Cardiac fibroblast (primary cell): ENCODE measurements at regions not wholly inside any gene's neighbourhood (a gene's known extent, or its start where the extent isn't known, plus 50 kb on each side); places are given as distances from the start of the nearest gene placed in this dataset.
"Not testable (repeated sequence)": the region's sequence is repeated elsewhere in the genome, so short reads cannot be mapped to it uniquely, and the experiment has no call there.

Source experiments
- DNase-seq, 2 donors: peaks; one replicate each; pipeline versions ENCODE4 v3.0.0 to v3.0.0-alpha.2; 2010; ENCODE audit warnings: low read depth in 2 of 2
- H3K4me3 ChIP-seq, 2 donors: replicated peaks in 1 of 2; 1 replicate in 1 of 2; 2 replicates in 1 of 2; pipeline ENCODE4 v1.5.1; 2011; ENCODE audit warnings: low read depth in 2 of 2, low read length in 2 of 2, mild to moderate bottlenecking in 2 of 2, moderate library complexity in 1 of 2
- TF ChIP-seq, protein P1 (sequence below): IDR thresholded peaks from one replicate; pipeline ENCODE4 v1.5.1; 2011; ENCODE audit warnings: low read depth, mild to moderate bottlenecking, low read length, inconsistent platforms

GRCh38 chr10:28480628-28480965, 52.3 kb upstream of the WAC start:
- TF ChIP-seq, protein P1, sequence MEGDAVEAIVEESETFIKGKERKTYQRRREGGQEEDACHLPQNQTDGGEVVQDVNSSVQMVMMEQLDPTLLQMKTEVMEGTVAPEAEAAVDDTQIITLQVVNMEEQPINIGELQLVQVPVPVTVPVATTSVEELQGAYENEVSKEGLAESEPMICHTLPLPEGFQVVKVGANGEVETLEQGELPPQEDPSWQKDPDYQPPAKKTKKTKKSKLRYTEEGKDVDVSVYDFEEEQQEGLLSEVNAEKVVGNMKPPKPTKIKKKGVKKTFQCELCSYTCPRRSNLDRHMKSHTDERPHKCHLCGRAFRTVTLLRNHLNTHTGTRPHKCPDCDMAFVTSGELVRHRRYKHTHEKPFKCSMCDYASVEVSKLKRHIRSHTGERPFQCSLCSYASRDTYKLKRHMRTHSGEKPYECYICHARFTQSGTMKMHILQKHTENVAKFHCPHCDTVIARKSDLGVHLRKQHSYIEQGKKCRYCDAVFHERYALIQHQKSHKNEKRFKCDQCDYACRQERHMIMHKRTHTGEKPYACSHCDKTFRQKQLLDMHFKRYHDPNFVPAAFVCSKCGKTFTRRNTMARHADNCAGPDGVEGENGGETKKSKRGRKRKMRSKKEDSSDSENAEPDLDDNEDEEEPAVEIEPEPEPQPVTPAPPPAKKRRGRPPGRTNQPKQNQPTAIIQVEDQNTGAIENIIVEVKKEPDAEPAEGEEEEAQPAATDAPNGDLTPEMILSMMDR, result no peak
- H3K4me3 ChIP-seq, result no peak overlapping the region
- no peak for DNase-seq

DNA sequence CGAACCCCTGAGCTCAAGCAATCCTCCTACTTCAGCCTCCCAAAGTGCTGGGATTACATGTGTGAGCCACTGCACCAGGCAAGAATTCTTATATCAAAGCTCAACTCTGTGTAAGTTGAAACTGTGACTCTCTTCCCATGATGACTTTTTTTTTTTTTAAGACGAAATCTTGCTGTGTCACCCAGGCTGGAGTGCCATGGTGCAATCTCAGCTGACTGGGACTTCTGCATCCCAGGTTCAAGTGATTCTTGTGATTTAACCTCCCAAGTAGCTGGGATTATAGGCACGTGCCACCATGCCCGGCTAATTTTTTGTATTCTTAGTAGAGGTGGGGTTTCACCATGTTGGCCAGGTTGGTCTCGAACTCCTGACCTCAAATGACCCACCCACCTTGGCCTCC, 51.6 kb upstream of the WAC start:
- DNase-seq, H3K4me3 ChIP-seq: not testable (repeated sequence)

GRCh38 chr10:28481968-28482367, 51.0 kb upstream of the WAC start:
- TF ChIP-seq, protein P1, result no peak
- no peak overlapping the region for H3K4me3 ChIP-seq
- DNase-seq, result no peak
